GM12878 (cell line): ENCODE measurements at regions not wholly inside any gene's neighbourhood (a gene's known extent, or its start where the extent isn't known, plus 50 kb on each side); places are given as distances from the start of the nearest gene placed in this dataset.

ENCODE experiments used
- ATAC-seq: fragments of 200-7000 bp; cut with Tn5 transposase; 3 replicates; pipeline ENCODE4 v1.9.1; 2020; ENCODE audit warnings: mild to moderate bottlenecking, moderate library complexity
- BruUV-seq: library from RNA; stranded (reverse); fragments of 400-500 nt; replicated peaks from 2 replicates; lab custom pipeline; 2021; lab: Mats Ljungman, UMichigan
- CTCF ChIA-PET: fragments of 300-600 bp; sonication (Branson Sonifier 250); formaldehyde crosslinking; extraction: SDS; loops from one replicate; lab custom pipeline; 2021; ENCODE audit warnings: inconsistent platforms; lab: Yijun Ruan, JAX
- POLR2A ChIA-PET: fragments of 350-600 bp; formaldehyde crosslinking; extraction: SDS; loops from one replicate; lab custom pipeline; 2021; ENCODE audit warnings: inconsistent platforms; lab: Charles Lee
- RAD21 ChIA-PET: fragments of 300-600 bp; sonication (Branson Sonifier 250); formaldehyde crosslinking; loops from one replicate; lab custom pipeline; 2023; ENCODE audit warnings: antibody characterized with exemption; ENCODE audit not compliant: unreplicated experiment; lab: Charles Lee
- SMC1A ChIA-PET: fragments of 300-600 bp; sonication (Branson Sonifier 250); formaldehyde crosslinking; loops from one replicate; lab custom pipeline; 2023; ENCODE audit not compliant: unreplicated experiment, uncharacterized antibody; lab: Charles Lee
- DNase-seq: peaks from one replicate; pipeline ENCODE4 v3.0.0-alpha.2; 2011; ENCODE audit warnings: low read depth, low spot score
- FAIRE-seq: peaks from 3 replicates; lab custom pipeline; 2011; peaks lifted over from hg19 to GRCh38; lab: Jason Lieb, UNC
- H2AFZ ChIP-seq: 2 replicates; pipeline ENCODE4 v1.6.0; 2011; ENCODE audit warnings: low read depth, low read length, control low read depth; ENCODE audit not compliant: control insufficient read depth
- H3K27ac ChIP-seq: 2 replicates; pipeline ENCODE4 v1.5.1; 2011; ENCODE audit warnings: control low read depth; ENCODE audit not compliant: control insufficient read depth, insufficient read depth
- H3K27me3 ChIP-seq, 2 experiments: replicated peaks in 1 of 2; 2 replicates each; pipeline versions ENCODE4 v1.6.0 to v1.6.1; 2011; ENCODE audit warnings: low read length in 1 of 2; ENCODE audit not compliant: control insufficient read depth in 2 of 2, insufficient read depth in 2 of 2
- H3K36me3 ChIP-seq, 2 experiments: 2 replicates each; pipeline ENCODE4 v1.5.1; 2011; ENCODE audit warnings: low read length in 1 of 2; ENCODE audit not compliant: control insufficient read depth in 2 of 2, insufficient read depth in 2 of 2
- H3K4me1 ChIP-seq: 2 replicates; pipeline ENCODE4 v1.6.1; 2011; ENCODE audit warnings: mild to moderate bottlenecking, low read length, moderate library complexity, mixed read lengths; ENCODE audit not compliant: control insufficient read depth, insufficient read depth
- H3K4me2 ChIP-seq: 2 replicates; pipeline ENCODE4 v1.6.0; 2011; ENCODE audit warnings: control low read depth; ENCODE audit not compliant: control insufficient read depth, insufficient read depth
- H3K4me3 ChIP-seq: fragments of 200-600 bp; sonication (generic); 2 replicates; pipeline ENCODE4 v1.5.1; 2016
- H3K79me2 ChIP-seq: 2 replicates; pipeline ENCODE4 v1.6.0; 2011; ENCODE audit warnings: low read length; ENCODE audit not compliant: control insufficient read depth, insufficient read depth
- H3K9ac ChIP-seq: 2 replicates; pipeline ENCODE4 v1.8.0; 2011; ENCODE audit warnings: low read length, control low read depth, mixed read lengths; ENCODE audit not compliant: control insufficient read depth, insufficient read depth
- H3K9me3 ChIP-seq: replicated peaks from 3 replicates; pipeline ENCODE4 v1.5.1; 2011; ENCODE audit warnings: mild to moderate bottlenecking, low read length; ENCODE audit not compliant: control insufficient read depth, insufficient read depth
- H4K20me1 ChIP-seq: 2 replicates; pipeline ENCODE4 v1.6.0; 2011; ENCODE audit not compliant: control insufficient read depth, insufficient read depth
- HDAC6 ChIP-seq: fragments of 200-600 bp; sonication (generic); IDR thresholded peaks from one replicate; pipeline ENCODE4 v1.8.0; 2017; ENCODE audit warnings: antibody characterized with exemption; ENCODE audit not compliant: unreplicated experiment
- HDGF ChIP-seq: fragments of 450-650 bp; IDR thresholded peaks from 2 replicates; pipeline ENCODE4 v1.6.1; 2016; ENCODE audit warnings: antibody characterized with exemption
- IKZF2 ChIP-seq, 2 experiments: fragments of 450-650 bp; IDR thresholded peaks; 2 replicates each; pipeline ENCODE4 v1.6.1; 2017; ENCODE audit warnings: mild to moderate bottlenecking in 2 of 2, moderate library complexity in 2 of 2
- KDM1A ChIP-seq: fragments of 200-600 bp; sonication (generic); IDR thresholded peaks from 2 replicates; pipeline ENCODE4 v1.6.1; 2016; ENCODE audit warnings: borderline replicate concordance
- NFXL1 ChIP-seq: fragments of 450-650 bp; IDR thresholded peaks from 2 replicates; pipeline ENCODE4 v1.6.1; 2017; ENCODE audit warnings: antibody characterized with exemption, mild to moderate bottlenecking, borderline replicate concordance
- NR2C2 ChIP-seq: IDR thresholded peaks from 2 replicates; pipeline ENCODE4 v1.6.1; 2011; ENCODE audit warnings: borderline replicate concordance, low read depth; ENCODE audit not compliant: control insufficient read depth, insufficient read length
- POLR2A ChIP-seq: IDR thresholded peaks from 2 replicates; pipeline ENCODE4 v1.6.1; 2011; ENCODE audit warnings: low read depth, mild to moderate bottlenecking, low read length
- POLR2AphosphoS2 ChIP-seq: IDR thresholded peaks from 2 replicates; pipeline ENCODE4 v1.6.1; 2011; ENCODE audit warnings: low read depth, mild to moderate bottlenecking, low read length, improper control_type of control experiment, moderate library complexity
- RELA ChIP-seq: fragments of 450-650 bp; IDR thresholded peaks from 2 replicates; pipeline ENCODE4 v1.8.0; 2014; ENCODE audit warnings: borderline replicate concordance; ENCODE audit not compliant: partially characterized antibody
- SIN3A ChIP-seq: IDR thresholded peaks from 2 replicates; pipeline ENCODE4 v1.6.1; 2012; ENCODE audit warnings: low read depth, low read length, improper control_type of control experiment
- YBX1 ChIP-seq: fragments of 450-650 bp; IDR thresholded peaks from 2 replicates; pipeline ENCODE4 v1.6.1; 2016; ENCODE audit warnings: antibody characterized with exemption
- ZZZ3 ChIP-seq: IDR thresholded peaks from 2 replicates; pipeline ENCODE4 v1.6.1; 2011; ENCODE audit warnings: low read depth; ENCODE audit not compliant: control insufficient read depth, insufficient read length
- WGBS: methylation state at CpG from one replicate; pipeline ENCODE4 v1.1.6; 2016; ENCODE audit warnings: low lambda C conversion rate; ENCODE audit not compliant: insufficient replicate concordance, insufficient coverage; ENCODE audit errors: missing lambda C conversion rate; 5-methylcytosine and 5-hydroxymethylcytosine counted together
- in situ Hi-C: fragments of 300-500 bp; cut with MboI; formaldehyde crosslinking; loops from 9 replicates; pipeline ENCODE4 v1.14.3; 2018; ENCODE audit warnings: mixed read lengths
- intact Hi-C: fragments of 100-400 bp; cut with micrococcal nuclease; formaldehyde crosslinking; loops from one replicate; pipeline ENCODE4 v1.14.2; 2022; ENCODE audit not compliant: unreplicated experiment
- TF ChIP-seq, protein P1 (sequence below): fragments of 450-650 bp; formaldehyde crosslinking; IDR thresholded peaks from 2 replicates; pipeline ENCODE4 v1.5.0; 2022; ENCODE audit warnings: mild to moderate bottlenecking, missing genetic modification characterization

DNA sequence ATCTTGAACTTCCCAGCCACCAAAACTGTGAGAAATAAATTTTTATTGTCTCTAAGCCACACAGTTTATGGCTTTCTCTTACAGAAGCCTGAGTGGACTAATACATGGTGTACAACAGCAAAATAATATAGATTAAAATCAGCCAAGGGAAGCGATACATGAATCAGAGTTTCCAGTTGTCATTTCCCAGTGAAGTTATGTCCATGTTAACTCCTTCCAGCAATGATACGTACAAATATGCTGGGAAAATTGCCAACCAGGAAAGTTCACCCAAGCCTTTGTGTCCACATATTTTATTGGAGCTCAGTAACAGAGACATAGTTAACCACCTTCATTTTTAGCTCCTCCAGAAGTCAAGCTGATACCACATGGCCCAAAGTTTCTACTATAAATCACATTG lies 280.9 kb upstream of the KCNMB2 start:
- SMC1A ChIA-PET, result no interaction called here
- Histone ChIP-seq H3K27me3 (no peaks in the 10 kb centered on the region), H2AFZ (no peak overlapping the region), H3K4me3 (no peak overlapping the region), H3K79me2 (no peaks in the 10 kb centered on the region), H3K27ac (no peak overlapping the region), H3K4me1 (no peaks in the 10 kb centered on the region), H3K9ac (no peak overlapping the region), H4K20me1 (no peaks in the 10 kb centered on the region), H3K4me2 (no peak overlapping the region), H3K36me3 (no peaks in the 10 kb centered on the region), H3K9me3 (no peaks in the 10 kb centered on the region)
- ATAC-seq, result no peak
- in situ Hi-C loops (no loop called here), intact Hi-C loops (no loop called here)
- RAD21 ChIA-PET, result no interaction called here
- TF ChIP-seq RELA (no peak), ZZZ3 (no peak), POLR2A (no peak), HDAC6 (no peak), POLR2AphosphoS2 (no peak), KDM1A (no peak), HDGF (no peak), IKZF2 (IDR thresholded peaks at IDR 0.05) (no peak), SIN3A (no peak), NR2C2 (no peak), YBX1 (no peak), NFXL1 (no peak)
- TF ChIP-seq, protein P1, sequence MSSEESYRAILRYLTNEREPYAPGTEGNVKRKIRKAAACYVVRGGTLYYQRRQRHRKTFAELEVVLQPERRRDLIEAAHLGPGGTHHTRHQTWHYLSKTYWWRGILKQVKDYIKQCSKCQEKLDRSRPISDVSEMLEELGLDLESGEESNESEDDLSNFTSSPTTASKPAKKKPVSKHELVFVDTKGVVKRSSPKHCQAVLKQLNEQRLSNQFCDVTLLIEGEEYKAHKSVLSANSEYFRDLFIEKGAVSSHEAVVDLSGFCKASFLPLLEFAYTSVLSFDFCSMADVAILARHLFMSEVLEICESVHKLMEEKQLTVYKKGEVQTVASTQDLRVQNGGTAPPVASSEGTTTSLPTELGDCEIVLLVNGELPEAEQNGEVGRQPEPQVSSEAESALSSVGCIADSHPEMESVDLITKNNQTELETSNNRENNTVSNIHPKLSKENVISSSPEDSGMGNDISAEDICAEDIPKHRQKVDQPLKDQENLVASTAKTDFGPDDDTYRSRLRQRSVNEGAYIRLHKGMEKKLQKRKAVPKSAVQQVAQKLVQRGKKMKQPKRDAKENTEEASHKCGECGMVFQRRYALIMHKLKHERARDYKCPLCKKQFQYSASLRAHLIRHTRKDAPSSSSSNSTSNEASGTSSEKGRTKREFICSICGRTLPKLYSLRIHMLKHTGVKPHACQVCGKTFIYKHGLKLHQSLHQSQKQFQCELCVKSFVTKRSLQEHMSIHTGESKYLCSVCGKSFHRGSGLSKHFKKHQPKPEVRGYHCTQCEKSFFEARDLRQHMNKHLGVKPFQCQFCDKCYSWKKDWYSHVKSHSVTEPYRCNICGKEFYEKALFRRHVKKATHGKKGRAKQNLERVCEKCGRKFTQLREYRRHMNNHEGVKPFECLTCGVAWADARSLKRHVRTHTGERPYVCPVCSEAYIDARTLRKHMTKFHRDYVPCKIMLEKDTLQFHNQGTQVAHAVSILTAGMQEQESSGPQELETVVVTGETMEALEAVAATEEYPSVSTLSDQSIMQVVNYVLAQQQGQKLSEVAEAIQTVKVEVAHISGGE, result no peak
- no peak for FAIRE-seq
- no TSS peak for BruUV-seq
- WGBS, result 11% methylated on average over 2 of the region's 2 CpGs
- CTCF ChIA-PET, result no interaction called here
- no peak for DNase-seq
- POLR2A ChIA-PET, result no interaction called here
